22Rv1 (cell line): ENCODE measurements at regions not wholly inside any gene's neighbourhood (a gene's known extent, or its start where the extent isn't known, plus 50 kb on each side); places are given as distances from the start of the nearest gene placed in this dataset.

Experiments used
- H3K27ac ChIP-seq: fragments of 450-650 bp; 2 replicates; pipeline ENCODE4 v1.5.1; 2017
- ZFX ChIP-seq: fragments of 450-650 bp; IDR thresholded peaks from 2 replicates; pipeline ENCODE4 v1.6.1; 2017; ENCODE audit warnings: antibody characterized with exemption, borderline replicate concordance
- TF ChIP-seq, protein P1 (sequence below): fragments of 450-650 bp; IDR thresholded peaks from 2 replicates; pipeline ENCODE4 v1.5.1; 2017; ENCODE audit warnings: mild to moderate bottlenecking

DNA sequence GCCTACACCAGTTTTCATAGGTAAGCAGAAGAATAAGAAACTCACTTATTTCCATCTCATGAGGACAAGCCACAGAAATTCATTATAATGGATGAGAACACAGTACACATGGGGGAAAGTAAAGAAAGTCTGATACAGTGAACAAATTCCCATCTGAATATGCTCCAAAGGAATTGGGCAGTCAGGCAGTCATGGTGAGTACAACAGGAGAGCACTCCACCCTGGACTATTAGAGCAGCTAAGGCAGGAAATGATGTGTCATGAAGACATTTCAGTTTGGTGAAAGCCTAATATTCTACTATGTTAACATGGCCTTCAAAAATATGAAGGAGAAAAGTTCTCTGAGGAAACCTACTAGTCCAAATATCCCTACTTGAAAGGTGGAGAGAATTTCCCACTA is 92.0 kb upstream of the PRDX4 start:
- TF ChIP-seq ZFX, result no peak
- TF ChIP-seq, protein P1, sequence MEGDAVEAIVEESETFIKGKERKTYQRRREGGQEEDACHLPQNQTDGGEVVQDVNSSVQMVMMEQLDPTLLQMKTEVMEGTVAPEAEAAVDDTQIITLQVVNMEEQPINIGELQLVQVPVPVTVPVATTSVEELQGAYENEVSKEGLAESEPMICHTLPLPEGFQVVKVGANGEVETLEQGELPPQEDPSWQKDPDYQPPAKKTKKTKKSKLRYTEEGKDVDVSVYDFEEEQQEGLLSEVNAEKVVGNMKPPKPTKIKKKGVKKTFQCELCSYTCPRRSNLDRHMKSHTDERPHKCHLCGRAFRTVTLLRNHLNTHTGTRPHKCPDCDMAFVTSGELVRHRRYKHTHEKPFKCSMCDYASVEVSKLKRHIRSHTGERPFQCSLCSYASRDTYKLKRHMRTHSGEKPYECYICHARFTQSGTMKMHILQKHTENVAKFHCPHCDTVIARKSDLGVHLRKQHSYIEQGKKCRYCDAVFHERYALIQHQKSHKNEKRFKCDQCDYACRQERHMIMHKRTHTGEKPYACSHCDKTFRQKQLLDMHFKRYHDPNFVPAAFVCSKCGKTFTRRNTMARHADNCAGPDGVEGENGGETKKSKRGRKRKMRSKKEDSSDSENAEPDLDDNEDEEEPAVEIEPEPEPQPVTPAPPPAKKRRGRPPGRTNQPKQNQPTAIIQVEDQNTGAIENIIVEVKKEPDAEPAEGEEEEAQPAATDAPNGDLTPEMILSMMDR, result no peak

GRCh38 chrX:23578079-23578478 is 89.2 kb upstream of the PRDX4 start:
- no peak overlapping the region for H3K27ac ChIP-seq
- TF ChIP-seq, protein P1, result no peak
- TF ChIP-seq ZFX, result no peak

More for the DNA sequence above, 92.0 kb upstream of the PRDX4 start:
- no peak overlapping the region for H3K27ac ChIP-seq

DNA sequence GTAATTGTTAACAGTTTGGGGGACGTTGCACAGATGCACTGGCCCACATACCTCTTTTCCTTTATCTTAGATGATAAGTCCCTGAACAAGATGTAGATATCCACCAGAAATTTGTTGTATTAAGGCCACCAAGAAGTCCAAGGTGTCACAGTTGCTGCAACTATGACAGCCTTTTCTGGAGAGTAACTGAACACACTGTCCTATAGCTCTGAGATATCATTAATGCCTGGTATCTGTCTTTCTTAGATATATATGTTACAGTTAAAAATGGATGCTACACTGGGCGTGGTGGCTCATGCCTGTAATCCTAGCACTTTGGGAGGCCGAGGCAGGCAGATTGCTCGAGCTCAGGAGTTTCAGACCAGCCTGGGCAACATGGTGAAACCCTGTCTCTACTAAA is 77.8 kb upstream of the PRDX4 start:
- no peak for TF ChIP-seq ZFX
- TF ChIP-seq, protein P1, result no peak

DNA sequence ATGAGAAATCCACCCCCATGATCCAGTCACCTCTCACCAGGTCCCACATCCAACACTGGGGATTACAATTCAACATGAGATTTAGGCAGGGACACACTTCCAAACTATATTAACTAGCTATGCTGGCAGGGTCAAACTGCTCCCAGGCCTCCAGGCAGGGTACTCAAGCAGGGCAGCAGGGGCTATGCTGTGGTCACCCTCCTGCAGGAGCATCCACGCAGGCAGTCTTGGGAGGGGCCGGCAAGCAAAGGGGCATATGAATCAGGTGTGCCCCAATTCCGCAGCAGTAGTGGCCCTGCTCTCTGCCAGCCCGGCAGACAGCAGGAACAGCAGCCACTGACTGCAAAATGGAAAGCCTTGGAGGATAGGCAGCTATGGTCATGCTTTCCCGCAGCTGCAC is 74.6 kb upstream of the PRDX4 start:
- H3K27ac ChIP-seq, result no peak overlapping the region
- TF ChIP-seq ZFX, result no peak
- TF ChIP-seq, protein P1, result no peak

More for the DNA sequence above, 77.8 kb upstream of the PRDX4 start:
- H3K27ac ChIP-seq, result no peak overlapping the region

GRCh38 chrX:23598575-23598974 is 68.7 kb upstream of the PRDX4 start:
- TF ChIP-seq ZFX, result no peak
- TF ChIP-seq, protein P1, result no peak
- no peak overlapping the region for H3K27ac ChIP-seq

- TF ChIP-seq, protein P1, result no peak
- no peak for TF ChIP-seq ZFX
Observed at GRCh38 chrX:23603501-23603900, 63.8 kb upstream of the PRDX4 start.

GRCh38 chrX:23610495-23610894 is 56.8 kb upstream of the PRDX4 start:
- no peak overlapping the region for H3K27ac ChIP-seq
- TF ChIP-seq ZFX, result no peak
- TF ChIP-seq, protein P1, result no peak

More at GRCh38 chrX:23603501-23603900, 63.8 kb upstream of the PRDX4 start:
- no peak overlapping the region for H3K27ac ChIP-seq
